ENCODE measurements at regions not wholly inside any gene's neighbourhood (a gene's known extent, or its start where the extent isn't known, plus 50 kb on each side); places are given as distances from the start of the nearest gene placed in this dataset.

DNA sequence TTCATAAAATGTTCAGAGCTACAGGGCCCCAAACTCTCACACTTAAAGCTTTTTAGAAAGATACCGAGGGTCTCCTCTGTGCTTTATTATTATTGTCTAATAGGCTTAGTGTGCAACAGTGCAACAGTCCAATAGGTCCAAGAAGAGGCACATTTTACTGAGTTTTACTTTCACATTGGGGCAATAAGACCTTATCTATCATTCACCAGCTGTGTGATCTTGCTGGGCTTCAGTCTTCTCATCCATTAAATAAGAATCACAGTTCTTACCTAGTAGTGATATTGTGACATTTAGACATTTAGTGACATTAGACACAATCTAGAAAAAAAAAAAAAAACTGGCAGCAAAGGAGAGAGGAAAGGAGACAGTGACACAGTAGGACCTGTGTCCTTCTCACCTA lies 175.8 kb upstream of the NFIA start:
- Histone ChIP-seq H3K9ac (ENCODE audit: low read length) (no peak overlapping the region), H3K9me3 (ENCODE audit: control insufficient read depth, low read depth, low read length) (no peaks in the 10 kb centered on the region), H3K4me3 (ENCODE audit: low read length) (no peak overlapping the region), H3K36me3 (ENCODE audit: control insufficient read depth, low read depth, low read length) (no peaks in the 10 kb centered on the region), H3K4me1 (ENCODE audit: control insufficient read depth, low read depth, low read length) (peaks cover 23% of the 10 kb centered on the region), H3K27ac (ENCODE audit: low read length) (no peak overlapping the region), H3K27me3 (ENCODE audit: control insufficient read depth, insufficient read depth, low read length) (no peaks in the 10 kb centered on the region)

DNA sequence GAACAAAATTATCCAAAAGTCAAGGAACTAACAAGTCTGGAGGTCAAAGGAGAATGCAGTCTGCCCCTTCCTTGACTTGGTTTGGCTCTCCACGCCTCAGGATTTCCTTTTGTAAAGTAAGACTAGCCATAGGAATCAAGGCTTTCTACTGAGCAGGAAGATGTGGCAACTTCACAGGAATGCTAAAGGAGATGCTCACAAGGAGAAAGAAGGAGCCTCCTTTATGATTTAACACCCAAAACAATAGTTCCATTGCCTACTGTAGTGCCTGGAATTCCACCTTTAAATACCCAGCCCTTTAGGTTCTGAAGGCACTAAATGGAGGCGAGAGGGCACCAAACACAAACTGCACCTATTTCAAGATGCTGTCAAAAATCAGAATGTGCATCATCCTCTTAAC lies 176.3 kb upstream of the NFIA start:
- H3K36me3 ChIP-seq (ENCODE audit: control insufficient read depth, low read depth, low read length): no peaks in the 10 kb centered on the region
- H3K27ac ChIP-seq (ENCODE audit: low read length): no peak overlapping the region
- H3K4me3 ChIP-seq (ENCODE audit: low read length): no peak overlapping the region
- no peak overlapping the region for H3K9ac ChIP-seq (ENCODE audit: low read length)
- H3K4me1 ChIP-seq (ENCODE audit: control insufficient read depth, low read depth, low read length): peaks cover 23% of the 10 kb centered on the region
- H3K27me3 ChIP-seq (ENCODE audit: control insufficient read depth, insufficient read depth, low read length): no peaks in the 10 kb centered on the region
- no peaks in the 10 kb centered on the region for H3K9me3 ChIP-seq (ENCODE audit: control insufficient read depth, low read depth, low read length)

DNA sequence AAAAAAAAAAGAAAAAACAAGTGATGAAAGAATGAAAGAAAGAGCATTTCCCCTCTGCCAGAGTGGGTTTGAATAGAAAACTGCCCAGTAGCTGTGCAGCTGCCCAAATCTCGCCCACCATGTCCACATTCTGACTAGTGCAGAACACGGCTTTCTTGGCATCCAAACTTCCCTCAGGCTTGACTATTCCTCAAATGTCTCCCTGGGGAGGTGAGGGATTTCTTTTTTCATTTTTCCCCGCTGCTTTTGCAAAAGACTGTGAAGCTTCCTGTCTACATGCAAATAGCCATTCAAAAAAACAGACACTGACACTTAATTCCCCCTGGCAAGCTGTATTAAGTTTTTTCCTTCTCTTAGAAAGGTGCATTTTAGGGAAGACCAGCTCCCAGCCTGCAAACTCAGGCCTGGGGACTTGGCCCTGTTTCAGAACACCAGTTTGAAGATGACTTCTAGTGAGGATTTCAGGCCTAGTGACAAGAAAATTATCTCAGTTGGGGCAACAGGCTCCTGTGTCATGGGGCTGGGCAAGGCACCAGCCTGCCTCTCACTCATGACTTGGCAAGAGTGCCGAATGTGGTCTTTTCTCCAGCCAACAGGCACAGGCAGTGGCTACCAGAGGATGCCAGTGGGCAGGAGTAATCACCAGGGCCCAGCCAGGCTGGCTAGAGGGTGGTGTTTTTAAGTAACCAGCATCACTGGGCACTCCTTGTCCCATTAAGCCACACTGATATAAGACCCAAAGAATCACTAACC lies 178.1 kb upstream of the NFIA start:
- Histone ChIP-seq H3K36me3 (ENCODE audit: control insufficient read depth, low read depth, low read length) (no peaks in the 10 kb centered on the region), H3K9me3 (ENCODE audit: control insufficient read depth, low read depth, low read length) (no peaks in the 10 kb centered on the region), H3K27ac (ENCODE audit: low read length) (no peak overlapping the region), H3K4me3 (ENCODE audit: low read length) (no peak overlapping the region), H3K9ac (ENCODE audit: low read length) (no peak overlapping the region), H3K27me3 (ENCODE audit: control insufficient read depth, insufficient read depth, low read length) (no peaks in the 10 kb centered on the region), H3K4me1 (ENCODE audit: control insufficient read depth, low read depth, low read length) (peaks cover 23% of the 10 kb centered on the region)

DNA sequence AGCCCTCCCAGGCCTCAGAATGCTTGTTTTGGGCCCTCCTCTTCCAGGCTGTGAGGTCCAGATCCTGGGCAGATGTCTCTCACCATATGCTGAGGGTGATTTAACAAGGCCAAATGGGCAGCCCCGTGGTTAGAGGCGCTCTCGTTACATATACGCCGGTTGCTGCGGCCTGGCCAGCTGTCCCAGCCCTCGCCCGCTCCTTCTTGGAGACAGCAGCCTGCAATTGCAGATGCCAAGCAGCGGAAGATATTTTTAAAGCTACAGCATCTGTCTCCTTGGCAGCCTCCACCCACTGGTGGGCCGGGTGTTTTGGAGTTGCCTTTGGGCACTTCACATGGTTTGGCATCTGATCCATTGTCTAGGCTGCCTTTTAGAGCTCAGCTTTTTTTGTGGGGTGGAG lies 178.8 kb upstream of the NFIA start:
- peaks cover 23% of the 10 kb centered on the region for H3K4me1 ChIP-seq (ENCODE audit: control insufficient read depth, low read depth, low read length)
- H3K4me3 ChIP-seq (ENCODE audit: low read length): no peak overlapping the region
- no peak overlapping the region for H3K9ac ChIP-seq (ENCODE audit: low read length)
- no peaks in the 10 kb centered on the region for H3K9me3 ChIP-seq (ENCODE audit: control insufficient read depth, low read depth, low read length)
- H3K36me3 ChIP-seq (ENCODE audit: control insufficient read depth, low read depth, low read length): no peaks in the 10 kb centered on the region
- H3K27ac ChIP-seq (ENCODE audit: low read length): no peak overlapping the region
- no peaks in the 10 kb centered on the region for H3K27me3 ChIP-seq (ENCODE audit: control insufficient read depth, insufficient read depth, low read length)

DNA sequence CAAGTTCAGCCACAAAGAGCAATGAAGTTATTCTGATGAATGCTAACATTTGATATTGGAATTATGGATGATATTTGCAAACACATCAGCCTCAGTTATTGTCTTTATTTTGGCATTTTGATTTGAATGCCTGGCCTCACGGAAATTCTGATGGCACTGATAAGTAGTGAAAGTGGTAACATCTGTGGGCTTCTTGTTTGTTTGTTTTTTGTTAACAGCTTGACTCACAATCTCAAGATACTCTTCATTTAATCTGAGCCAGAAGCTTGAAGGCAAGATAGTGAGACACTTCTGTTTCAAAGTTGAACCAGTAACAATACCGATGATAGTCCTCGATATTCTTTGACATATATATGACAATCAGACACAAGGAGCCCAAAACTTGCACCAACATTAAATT lies 182.9 kb upstream of the NFIA start:
- Histone ChIP-seq H3K36me3 (ENCODE audit: control insufficient read depth, low read depth, low read length) (no peaks in the 10 kb centered on the region), H3K27me3 (ENCODE audit: control insufficient read depth, insufficient read depth, low read length) (no peaks in the 10 kb centered on the region), H3K4me1 (ENCODE audit: control insufficient read depth, low read depth, low read length) (peaks cover 16% of the 10 kb centered on the region), H3K4me3 (ENCODE audit: low read length) (no peak overlapping the region), H3K9ac (ENCODE audit: low read length) (no peak overlapping the region), H3K9me3 (ENCODE audit: control insufficient read depth, low read depth, low read length) (no peaks in the 10 kb centered on the region), H3K27ac (ENCODE audit: low read length) (no peak overlapping the region)

DNA sequence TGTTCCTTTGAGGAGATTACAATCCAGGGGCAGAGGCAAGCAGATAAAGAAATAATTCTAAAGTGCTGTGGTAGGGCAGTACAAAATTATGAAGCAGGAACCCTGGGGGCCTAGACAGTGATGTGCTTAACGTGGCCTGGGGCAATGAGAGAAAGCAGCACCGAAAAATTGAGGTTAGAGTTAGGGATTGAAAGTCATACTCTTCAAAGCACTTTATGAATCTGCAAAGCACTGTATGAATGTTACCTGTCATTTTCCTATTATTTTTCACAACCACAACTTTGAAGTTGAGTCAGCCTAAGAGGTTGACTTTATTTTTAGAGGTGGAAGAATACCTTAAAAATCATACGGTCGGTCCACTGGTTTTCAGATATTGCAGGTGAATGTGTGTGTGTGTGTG lies 183.4 kb upstream of the NFIA start:
- Histone ChIP-seq H3K36me3 (ENCODE audit: control insufficient read depth, low read depth, low read length) (no peaks in the 10 kb centered on the region), H3K9me3 (ENCODE audit: control insufficient read depth, low read depth, low read length) (no peaks in the 10 kb centered on the region), H3K27ac (ENCODE audit: low read length) (no peak overlapping the region), H3K27me3 (ENCODE audit: control insufficient read depth, insufficient read depth, low read length) (no peaks in the 10 kb centered on the region), H3K9ac (ENCODE audit: low read length) (no peak overlapping the region), H3K4me1 (ENCODE audit: control insufficient read depth, low read depth, low read length) (peaks cover 21% of the 10 kb centered on the region), H3K4me3 (ENCODE audit: low read length) (no peak overlapping the region)

DNA sequence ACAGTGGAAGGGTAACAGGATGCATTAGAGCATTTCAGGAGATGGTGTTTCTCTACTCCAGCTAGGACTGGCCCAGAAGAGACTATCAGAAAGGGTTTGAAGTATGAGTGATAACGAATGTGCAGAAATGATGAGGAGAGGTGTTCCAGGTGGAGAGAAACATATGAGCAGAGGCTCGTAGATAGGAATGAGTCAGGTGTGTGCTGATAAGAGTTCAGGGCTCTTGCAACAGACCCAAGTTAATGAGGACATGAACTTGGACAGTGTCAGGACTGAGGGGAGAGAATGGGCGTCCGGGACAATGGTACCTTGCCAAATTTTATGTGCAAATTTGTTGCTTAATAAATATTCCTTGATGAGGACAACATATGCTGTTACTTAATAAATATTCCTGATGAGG lies 183.9 kb upstream of the NFIA start:
- Histone ChIP-seq H3K4me1 (ENCODE audit: control insufficient read depth, low read depth, low read length) (peaks cover 27% of the 10 kb centered on the region), H3K27me3 (ENCODE audit: control insufficient read depth, insufficient read depth, low read length) (no peaks in the 10 kb centered on the region), H3K9ac (ENCODE audit: low read length) (no peak overlapping the region), H3K4me3 (ENCODE audit: low read length) (no peak overlapping the region), H3K9me3 (ENCODE audit: control insufficient read depth, low read depth, low read length) (no peaks in the 10 kb centered on the region), H3K36me3 (ENCODE audit: control insufficient read depth, low read depth, low read length) (no peaks in the 10 kb centered on the region), H3K27ac (ENCODE audit: low read length) (no peak overlapping the region)

DNA sequence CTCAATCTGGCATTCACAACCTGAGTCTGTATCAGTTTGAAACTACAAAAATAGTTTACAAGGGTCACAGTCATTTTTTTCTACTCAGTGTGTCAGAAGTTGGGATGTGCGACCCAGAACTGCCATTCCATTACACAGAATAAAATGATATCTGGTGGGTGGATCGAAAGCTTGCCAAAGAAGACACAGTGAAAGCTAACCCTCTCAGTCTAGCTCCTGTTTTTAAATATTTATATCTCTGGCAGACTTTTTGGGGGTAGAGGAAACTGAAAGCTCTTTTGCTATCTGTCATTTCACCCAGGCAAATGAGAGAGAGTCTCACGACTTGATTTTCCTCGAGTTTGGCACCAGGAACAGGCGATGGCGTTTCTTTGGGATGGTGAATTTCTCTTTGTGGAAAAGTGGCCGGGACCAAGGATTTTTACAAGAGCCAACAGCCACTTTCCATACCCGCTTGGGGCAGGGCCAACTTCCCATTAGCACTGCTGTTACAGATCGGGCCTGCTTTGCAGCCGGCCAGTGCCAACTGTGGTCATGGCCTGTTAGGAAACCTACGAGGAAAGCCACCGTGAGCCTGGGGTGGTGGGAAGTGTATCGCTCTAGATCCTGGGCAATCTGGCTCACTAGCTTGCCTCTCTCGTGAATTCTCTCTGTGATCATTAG lies 185.5 kb upstream of the NFIA start:
- Histone ChIP-seq H3K4me1 (ENCODE audit: control insufficient read depth, low read depth, low read length) (peaks cover 33% of the 10 kb centered on the region), H3K9ac (ENCODE audit: low read length) (no peak overlapping the region), H3K27me3 (ENCODE audit: control insufficient read depth, insufficient read depth, low read length) (no peaks in the 10 kb centered on the region), H3K27ac (ENCODE audit: low read length) (no peak overlapping the region), H3K9me3 (ENCODE audit: control insufficient read depth, low read depth, low read length) (no peaks in the 10 kb centered on the region), H3K4me3 (ENCODE audit: low read length) (no peak overlapping the region), H3K36me3 (ENCODE audit: control insufficient read depth, low read depth, low read length) (no peaks in the 10 kb centered on the region)

DNA sequence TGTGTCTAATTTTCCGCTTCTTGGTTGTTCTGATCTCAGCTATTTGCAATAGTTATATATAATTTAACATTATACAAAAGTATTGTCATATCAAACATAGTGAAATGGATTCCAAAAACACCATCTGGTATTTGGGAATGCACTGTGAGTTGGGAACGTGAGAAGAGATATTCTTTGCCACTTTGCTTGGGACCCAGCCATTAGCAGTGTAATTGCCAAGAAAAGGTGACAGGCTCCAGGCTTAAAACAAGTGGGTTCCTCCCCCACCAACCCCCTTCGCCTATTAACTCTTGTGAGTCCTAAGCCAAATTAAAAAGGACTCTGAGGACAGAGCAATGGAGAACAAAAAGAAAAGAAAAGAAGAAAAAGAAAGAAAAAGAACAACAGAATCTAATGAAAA lies 186.7 kb upstream of the NFIA start:
- no peak overlapping the region for H3K27ac ChIP-seq (ENCODE audit: low read length)

DNA sequence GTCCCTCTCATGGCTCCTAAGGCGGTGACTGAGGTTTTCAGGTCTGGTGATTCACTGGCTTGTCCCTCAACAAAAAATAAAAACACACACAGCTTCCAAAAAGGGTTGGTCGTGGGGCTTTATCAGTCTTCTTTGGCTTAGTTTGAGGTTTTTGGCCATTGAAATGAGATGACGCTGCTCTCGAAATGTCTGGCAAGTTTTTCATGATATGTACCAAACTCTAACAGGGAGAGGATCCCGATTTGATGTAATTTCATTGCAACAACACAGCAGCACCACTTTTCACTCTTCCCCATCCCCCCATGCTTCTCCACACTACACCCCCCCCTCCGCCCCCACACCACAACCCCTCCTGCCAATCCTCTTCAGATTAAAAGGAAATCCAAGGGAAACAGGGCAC lies 187.1 kb upstream of the NFIA start:
- Histone ChIP-seq H3K27me3 (ENCODE audit: control insufficient read depth, insufficient read depth, low read length) (no peaks in the 10 kb centered on the region), H3K36me3 (ENCODE audit: control insufficient read depth, low read depth, low read length) (no peaks in the 10 kb centered on the region), H3K9ac (ENCODE audit: low read length) (no peak overlapping the region), H3K4me1 (ENCODE audit: control insufficient read depth, low read depth, low read length) (peaks cover 39% of the 10 kb centered on the region), H3K4me3 (ENCODE audit: low read length) (no peak overlapping the region), H3K9me3 (ENCODE audit: control insufficient read depth, low read depth, low read length) (no peaks in the 10 kb centered on the region), H3K27ac (ENCODE audit: low read length) (no peak overlapping the region)

More for the DNA sequence above, 186.7 kb upstream of the NFIA start:
- H3K4me1 ChIP-seq (ENCODE audit: control insufficient read depth, low read depth, low read length): peaks cover 37% of the 10 kb centered on the region
- H3K9me3 ChIP-seq (ENCODE audit: control insufficient read depth, low read depth, low read length): no peaks in the 10 kb centered on the region
- H3K4me3 ChIP-seq (ENCODE audit: low read length): no peak overlapping the region
- H3K9ac ChIP-seq (ENCODE audit: low read length): no peak overlapping the region
- H3K27me3 ChIP-seq (ENCODE audit: control insufficient read depth, insufficient read depth, low read length): no peaks in the 10 kb centered on the region
- H3K36me3 ChIP-seq (ENCODE audit: control insufficient read depth, low read depth, low read length): no peaks in the 10 kb centered on the region

DNA sequence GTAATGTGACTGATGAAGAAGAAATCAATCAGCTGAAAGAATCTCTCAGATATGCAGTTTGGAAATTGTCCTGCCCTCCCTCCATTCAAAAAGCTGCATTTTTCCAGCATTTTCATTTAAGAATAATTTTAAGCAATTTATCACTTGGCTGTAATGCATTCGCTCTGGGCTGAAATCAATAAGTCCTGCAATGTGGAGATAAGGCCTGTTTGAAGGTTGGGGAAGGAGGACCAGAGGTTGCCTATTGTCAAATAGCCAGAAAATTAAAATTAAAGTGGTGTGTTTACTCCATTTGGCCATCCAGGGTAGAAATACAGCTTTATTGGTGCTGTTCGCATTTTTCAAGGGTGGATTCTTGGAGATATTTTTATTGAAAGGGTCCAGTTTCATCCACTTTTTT lies 187.6 kb upstream of the NFIA start:
- Histone ChIP-seq H3K36me3 (ENCODE audit: control insufficient read depth, low read depth, low read length) (no peaks in the 10 kb centered on the region), H3K4me3 (ENCODE audit: low read length) (no peak overlapping the region), H3K27me3 (ENCODE audit: control insufficient read depth, insufficient read depth, low read length) (no peaks in the 10 kb centered on the region), H3K27ac (ENCODE audit: low read length) (no peak overlapping the region), H3K9me3 (ENCODE audit: control insufficient read depth, low read depth, low read length) (no peaks in the 10 kb centered on the region), H3K9ac (ENCODE audit: low read length) (no peak overlapping the region), H3K4me1 (ENCODE audit: control insufficient read depth, low read depth, low read length) (peaks cover 39% of the 10 kb centered on the region)

DNA sequence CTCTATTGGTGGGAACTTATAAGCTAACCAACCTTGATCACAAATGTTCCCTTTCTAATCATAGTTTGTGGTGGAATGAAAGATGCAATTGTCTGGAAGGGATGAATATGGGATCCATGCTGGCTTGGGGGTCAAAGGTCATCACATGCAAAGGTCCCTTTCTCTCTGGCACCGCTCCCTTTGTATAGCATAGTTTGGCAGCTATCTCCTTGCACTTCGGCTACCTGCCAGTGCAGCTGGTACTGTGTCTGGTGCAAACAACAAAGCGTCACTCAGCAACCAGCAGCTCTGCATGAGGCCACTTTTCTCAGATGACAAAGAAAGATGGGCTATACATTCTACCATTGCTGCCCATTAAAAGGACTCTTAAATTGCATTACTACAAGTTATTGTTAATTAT lies 188.2 kb upstream of the NFIA start:
- Histone ChIP-seq H3K27ac (ENCODE audit: low read length) (no peak overlapping the region), H3K27me3 (ENCODE audit: control insufficient read depth, insufficient read depth, low read length) (no peaks in the 10 kb centered on the region), H3K4me3 (ENCODE audit: low read length) (no peak overlapping the region), H3K4me1 (ENCODE audit: control insufficient read depth, low read depth, low read length) (peaks cover 39% of the 10 kb centered on the region), H3K9ac (ENCODE audit: low read length) (no peak overlapping the region), H3K36me3 (ENCODE audit: control insufficient read depth, low read depth, low read length) (no peaks in the 10 kb centered on the region), H3K9me3 (ENCODE audit: control insufficient read depth, low read depth, low read length) (no peaks in the 10 kb centered on the region)
